ENCODE measurements at regions not wholly inside any gene's neighbourhood (a gene's known extent, or its start where the extent isn't known, plus 50 kb on each side); places are given as distances from the start of the nearest gene placed in this dataset.

DNA sequence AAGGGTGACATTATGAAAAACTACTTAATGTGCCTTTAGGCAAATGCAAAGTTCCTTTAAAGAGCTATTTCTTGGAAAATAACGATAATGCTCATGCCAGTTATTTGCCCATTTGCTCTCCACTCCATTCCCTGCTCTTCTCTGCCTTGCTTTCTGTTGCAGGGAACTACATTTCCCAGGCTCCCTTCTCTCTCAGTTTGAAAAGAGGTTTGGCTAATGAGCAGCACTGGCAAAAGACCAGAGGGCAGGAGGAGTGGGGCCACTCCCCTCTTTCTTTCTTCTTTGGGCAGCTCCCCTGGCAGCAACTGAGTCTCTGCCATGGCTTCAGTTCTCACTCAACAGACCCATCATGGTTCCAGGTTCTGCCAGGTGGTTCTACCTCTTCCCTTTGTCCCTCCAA is 130.5 kb downstream of the RWDD3 start:
- Histone ChIP-seq H3K36me3 (ENCODE audit: low read depth) (no peaks in the 10 kb centered on the region), H3K9me3 (ENCODE audit: insufficient read depth, low read depth) (no peaks in the 10 kb centered on the region), H3F3A (ENCODE audit: insufficient read depth, low read depth) (no peaks in the 10 kb centered on the region), H3K4me2 (no peak overlapping the region), H3K27me3 (ENCODE audit: insufficient read depth, low read depth) (peaks cover 57% of the 10 kb centered on the region), H3K27ac (no peak overlapping the region), H3K79me2 (ENCODE audit: low read depth) (no peaks in the 10 kb centered on the region), H3K9me2 (ENCODE audit: insufficient read depth) (no peaks in the 10 kb centered on the region), H3K4me1 (replicated peaks; ENCODE audit: insufficient read depth) (no peaks in the 10 kb centered on the region), H2AFZ (no peak overlapping the region), H3K4me3 (no peak overlapping the region), H4K20me1 (ENCODE audit: insufficient read depth) (peaks cover 4% of the 10 kb centered on the region; the same call in 1 of the 2 replicates)
- DNase-seq = no peak
- no peak for TF ChIP-seq EZH2 (IDR thresholded peaks at IDR 0.05; ENCODE audit: low read depth)
- TF ChIP-seq, protein P1, sequence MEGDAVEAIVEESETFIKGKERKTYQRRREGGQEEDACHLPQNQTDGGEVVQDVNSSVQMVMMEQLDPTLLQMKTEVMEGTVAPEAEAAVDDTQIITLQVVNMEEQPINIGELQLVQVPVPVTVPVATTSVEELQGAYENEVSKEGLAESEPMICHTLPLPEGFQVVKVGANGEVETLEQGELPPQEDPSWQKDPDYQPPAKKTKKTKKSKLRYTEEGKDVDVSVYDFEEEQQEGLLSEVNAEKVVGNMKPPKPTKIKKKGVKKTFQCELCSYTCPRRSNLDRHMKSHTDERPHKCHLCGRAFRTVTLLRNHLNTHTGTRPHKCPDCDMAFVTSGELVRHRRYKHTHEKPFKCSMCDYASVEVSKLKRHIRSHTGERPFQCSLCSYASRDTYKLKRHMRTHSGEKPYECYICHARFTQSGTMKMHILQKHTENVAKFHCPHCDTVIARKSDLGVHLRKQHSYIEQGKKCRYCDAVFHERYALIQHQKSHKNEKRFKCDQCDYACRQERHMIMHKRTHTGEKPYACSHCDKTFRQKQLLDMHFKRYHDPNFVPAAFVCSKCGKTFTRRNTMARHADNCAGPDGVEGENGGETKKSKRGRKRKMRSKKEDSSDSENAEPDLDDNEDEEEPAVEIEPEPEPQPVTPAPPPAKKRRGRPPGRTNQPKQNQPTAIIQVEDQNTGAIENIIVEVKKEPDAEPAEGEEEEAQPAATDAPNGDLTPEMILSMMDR (conservative IDR thresholded peaks at IDR 0.05) = no peak
- intact Hi-C loops (cut with micrococcal nuclease; ENCODE audit: unreplicated experiment) = no loop called here
- ChIA-PET POLR2A (ENCODE audit: unreplicated experiment) (no interaction called here), CTCF (no interaction called here)
- BruUV-seq (replicated peaks) = no TSS peak

DNA sequence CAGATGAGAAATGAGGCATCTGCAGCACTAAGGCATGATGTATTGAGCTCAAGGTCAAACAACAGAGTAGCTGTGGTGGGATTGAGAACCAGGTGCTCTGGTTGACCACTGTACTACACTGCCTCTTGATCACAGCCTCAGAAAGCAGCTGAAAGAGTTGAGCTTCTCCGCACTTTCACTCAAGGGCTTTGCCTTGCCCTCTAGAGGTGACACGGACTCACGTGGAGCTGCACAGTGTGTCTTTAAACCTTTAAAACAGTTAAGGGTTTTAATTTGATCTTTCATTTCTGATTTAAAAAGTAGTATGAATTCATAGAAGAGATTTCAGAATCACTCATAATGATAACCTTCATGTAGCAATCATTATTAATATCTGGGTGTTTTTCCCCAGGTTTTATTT is 132.5 kb downstream of the RWDD3 start:
- Histone ChIP-seq H3K27me3 (ENCODE audit: insufficient read depth, low read depth) (peaks cover 76% of the 10 kb centered on the region), H3K4me1 (replicated peaks; ENCODE audit: insufficient read depth) (no peaks in the 10 kb centered on the region), H3F3A (ENCODE audit: insufficient read depth, low read depth) (no peaks in the 10 kb centered on the region), H2AFZ (no peak overlapping the region), H3K79me2 (ENCODE audit: low read depth) (no peaks in the 10 kb centered on the region), H3K9me2 (ENCODE audit: insufficient read depth) (no peaks in the 10 kb centered on the region), H3K4me2 (no peak overlapping the region), H3K27ac (no peak overlapping the region), H3K9me3 (ENCODE audit: insufficient read depth, low read depth) (no peaks in the 10 kb centered on the region), H3K36me3 (ENCODE audit: low read depth) (no peaks in the 10 kb centered on the region), H4K20me1 (ENCODE audit: insufficient read depth) (peaks cover 4% of the 10 kb centered on the region; the same call in 1 of the 2 replicates), H3K4me3 (no peak overlapping the region)
- TF ChIP-seq, protein P1 (conservative IDR thresholded peaks at IDR 0.05) = no peak
- TF ChIP-seq EZH2 (IDR thresholded peaks at IDR 0.05; ENCODE audit: low read depth) = no peak
- DNase-seq = no peak
- no TSS peak for BruUV-seq (replicated peaks)
- intact Hi-C loops (cut with micrococcal nuclease; ENCODE audit: unreplicated experiment) = no loop called here
- POLR2A ChIA-PET (ENCODE audit: unreplicated experiment) = no interaction called here
- CTCF ChIA-PET = no interaction called here

DNA sequence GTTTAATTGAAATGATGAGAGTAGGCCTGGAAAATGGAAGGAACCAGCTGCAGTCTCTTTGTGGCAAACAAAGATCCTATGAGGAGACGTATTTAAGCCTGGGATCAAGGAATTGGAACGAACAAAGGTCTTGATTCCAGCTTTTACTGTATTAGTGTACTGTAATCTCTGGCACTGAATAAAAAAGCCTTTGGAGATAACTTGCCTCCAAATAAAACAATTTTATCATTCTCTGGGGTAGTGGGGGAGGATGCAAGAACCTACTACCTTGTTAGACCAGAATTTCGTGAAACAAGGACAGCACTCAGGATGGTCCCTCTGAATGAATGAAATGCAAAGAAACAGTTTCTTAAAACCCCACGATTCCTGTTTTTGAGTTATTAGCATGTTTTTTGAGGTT is 134.2 kb downstream of the RWDD3 start:
- Histone ChIP-seq H3K4me1 (replicated peaks; ENCODE audit: insufficient read depth) (no peaks in the 10 kb centered on the region), H3K79me2 (ENCODE audit: low read depth) (no peaks in the 10 kb centered on the region), H2AFZ (no peak overlapping the region), H4K20me1 (ENCODE audit: insufficient read depth) (peaks cover 4% of the 10 kb centered on the region; the same call in 1 of the 2 replicates), H3K27me3 (ENCODE audit: insufficient read depth, low read depth) (peaks cover 85% of the 10 kb centered on the region), H3K36me3 (ENCODE audit: low read depth) (no peaks in the 10 kb centered on the region), H3K9me2 (ENCODE audit: insufficient read depth) (no peaks in the 10 kb centered on the region), H3K4me3 (no peak overlapping the region), H3K9me3 (ENCODE audit: insufficient read depth, low read depth) (no peaks in the 10 kb centered on the region), H3F3A (ENCODE audit: insufficient read depth, low read depth) (no peaks in the 10 kb centered on the region), H3K27ac (no peak overlapping the region), H3K4me2 (no peak overlapping the region)
- no peak for TF ChIP-seq EZH2 (IDR thresholded peaks at IDR 0.05; ENCODE audit: low read depth)
- TF ChIP-seq, protein P1 (conservative IDR thresholded peaks at IDR 0.05) = no peak
- intact Hi-C loops (cut with micrococcal nuclease; ENCODE audit: unreplicated experiment) = no loop called here
- POLR2A ChIA-PET (ENCODE audit: unreplicated experiment) = no interaction called here
- CTCF ChIA-PET = no interaction called here
- no TSS peak for BruUV-seq (replicated peaks)
- no peak for DNase-seq

Measured in PC-9 (cell line).